PC-3 (cell line): ENCODE measurements at regions not wholly inside any gene's neighbourhood (a gene's known extent, or its start where the extent isn't known, plus 50 kb on each side); places are given as distances from the start of the nearest gene placed in this dataset.

Experiments
- ATAC-seq: fragments of 200-7000 bp; cut with Tn5 transposase; 2 replicates; pipeline ENCODE4 v1.9.1; 2020; ENCODE audit warnings: mild to moderate bottlenecking, moderate library complexity
- BruUV-seq: library from RNA; stranded (reverse); fragments of 400-500 nt; replicated peaks from 2 replicates; lab custom pipeline; 2021; lab: Mats Ljungman, UMichigan
- CTCF ChIA-PET: fragments of 300-600 bp; sonication (Branson Sonifier 250); formaldehyde crosslinking; loops from one replicate; lab custom pipeline; 2022; ENCODE audit warnings: antibody characterized with exemption; lab: Charles Lee
- POLR2A ChIA-PET: fragments of 300-600 bp; sonication (Branson Sonifier 250); formaldehyde crosslinking; loops from one replicate; lab custom pipeline; 2022; ENCODE audit warnings: antibody characterized with exemption; ENCODE audit not compliant: unreplicated experiment; lab: Charles Lee
- DNase-seq: peaks from one replicate; pipeline ENCODE4 v3.0.0-alpha.2; 2015
- H2AFZ ChIP-seq: fragments of 300-600 bp; sonication (generic); 2 replicates; pipeline ENCODE4 v1.6.0; 2016; ENCODE audit warnings: antibody characterized with exemption, low read length
- H3F3A ChIP-seq: fragments of 300-600 bp; sonication (generic); one replicate; pipeline ENCODE4 v1.6.0; 2017; ENCODE audit warnings: antibody characterized with exemption, low read length, control low read depth, mild to moderate bottlenecking; ENCODE audit not compliant: unreplicated experiment
- H3K27ac ChIP-seq: fragments of 300-600 bp; sonication (generic); 2 replicates; pipeline ENCODE4 v1.5.1; 2016; ENCODE audit warnings: mild to moderate bottlenecking, low read length
- H3K27me3 ChIP-seq: fragments of 300-600 bp; sonication (generic); 2 replicates; pipeline ENCODE4 v1.6.1; 2016; ENCODE audit warnings: low read length, mixed read lengths
- H3K36me3 ChIP-seq: fragments of 300-600 bp; sonication (generic); 2 replicates; pipeline ENCODE4 v1.6.1; 2016; ENCODE audit warnings: low read depth, mixed run types, low read length, mixed read lengths
- H3K4me1 ChIP-seq: fragments of 300-600 bp; sonication (generic); 2 replicates; pipeline ENCODE4 v1.5.1; 2016; ENCODE audit warnings: low read length; ENCODE audit not compliant: insufficient read depth
- H3K4me2 ChIP-seq: fragments of 300-600 bp; sonication (generic); 2 replicates; pipeline ENCODE4 v1.6.0; 2016; ENCODE audit warnings: low read length
- H3K4me3 ChIP-seq: fragments of 300-600 bp; sonication (generic); 2 replicates; pipeline ENCODE4 v1.5.1; 2016; ENCODE audit warnings: mild to moderate bottlenecking, low read length, mixed read lengths
- H3K79me2 ChIP-seq: fragments of 300-600 bp; sonication (generic); 2 replicates; pipeline ENCODE4 v1.6.1; 2017; ENCODE audit warnings: low read length, mixed read lengths
- H3K9ac ChIP-seq: fragments of 300-600 bp; sonication (generic); 2 replicates; pipeline ENCODE4 v1.6.0; 2016; ENCODE audit warnings: mild to moderate bottlenecking, low read length
- H3K9me2 ChIP-seq: fragments of 300-600 bp; sonication (generic); replicated peaks from 2 replicates; pipeline ENCODE4 v1.6.1; 2016; ENCODE audit warnings: mixed run types, low read length, mixed read lengths
- H3K9me3 ChIP-seq: fragments of 300-600 bp; sonication (generic); 2 replicates; pipeline ENCODE4 v1.6.1; 2016; ENCODE audit warnings: low read length, mixed read lengths
- H4K20me1 ChIP-seq: fragments of 300-600 bp; sonication (generic); 2 replicates; pipeline ENCODE4 v1.6.1; 2016; ENCODE audit warnings: low read length, mixed read lengths
- CTCF ChIP-seq: fragments of 300-600 bp; sonication (generic); conservative IDR thresholded peaks from 2 replicates; pipeline ENCODE4 v1.5.1; 2017; ENCODE audit warnings: antibody characterized with exemption, low read depth, mild to moderate bottlenecking, low read length
- EZH2 ChIP-seq: fragments of 300-600 bp; sonication (generic); IDR thresholded peaks from one replicate; pipeline ENCODE4 v1.6.1; 2017; ENCODE audit warnings: antibody characterized with exemption, mild to moderate bottlenecking, low read length; ENCODE audit not compliant: unreplicated experiment
- EZH2phosphoT487 ChIP-seq: fragments of 300-600 bp; sonication (generic); IDR thresholded peaks from 2 replicates; pipeline ENCODE4 v1.6.1; 2018; ENCODE audit warnings: mild to moderate bottlenecking, antibody characterized with exemption, low read length, borderline replicate concordance
- intact Hi-C: fragments of 100-400 bp; cut with micrococcal nuclease; formaldehyde crosslinking; loops from 2 replicates; pipeline ENCODE4 v1.9.0; 2023

GRCh38 chr11:123284454-123284853 is 89.4 kb upstream of the CLMP start:
- Histone ChIP-seq H3K4me2 (no peak overlapping the region), H4K20me1 (no peaks in the 10 kb centered on the region), H3K36me3 (no peaks in the 10 kb centered on the region), H3K4me1 (no peaks in the 10 kb centered on the region), H3K27ac (no peak overlapping the region), H3K27me3 (peaks cover 34% of the 10 kb centered on the region), H3K9ac (no peak overlapping the region), H2AFZ (no peak overlapping the region), H3K4me3 (no peak overlapping the region), H3K9me2 (no peaks in the 10 kb centered on the region), H3F3A (no peaks in the 10 kb centered on the region), H3K79me2 (no peaks in the 10 kb centered on the region), H3K9me3 (no peaks in the 10 kb centered on the region)
- no peak for ATAC-seq
- no TSS peak for BruUV-seq
- TF ChIP-seq EZH2: no peak
- no peak for TF ChIP-seq CTCF
- no peak for TF ChIP-seq EZH2phosphoT487
- POLR2A ChIA-PET: interaction anchor here (0.6 to 0.7 kb wide), 3 partner anchors 11 to 984 kb away, joined by 5 to 41 read pairs (median 8); no protein-coding TSS in a partner anchor
- CTCF ChIA-PET: no interaction called here
- intact Hi-C loops: no loop called here
- no peak for DNase-seq

DNA sequence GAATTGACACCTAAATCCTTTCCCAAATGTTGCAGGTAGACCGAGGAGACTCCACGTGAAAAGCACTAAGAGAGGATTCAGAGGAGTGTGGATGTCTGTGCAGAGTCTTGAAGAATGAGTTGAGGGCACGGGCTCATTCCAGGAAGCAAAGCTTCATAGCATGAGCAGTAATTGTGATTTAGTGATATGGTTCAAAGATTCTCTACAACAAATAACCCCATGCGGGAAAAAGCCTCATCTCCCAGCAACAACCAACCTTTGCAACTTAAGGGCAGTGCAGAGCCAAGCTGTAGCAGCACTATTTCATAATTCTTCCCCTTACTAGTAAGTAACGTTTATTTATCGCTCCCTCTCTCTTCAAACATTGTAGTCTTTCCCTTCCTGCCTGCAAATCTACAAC is 87.5 kb upstream of the CLMP start:
- H3K27me3 ChIP-seq: peaks cover 34% of the 10 kb centered on the region
- no peaks in the 10 kb centered on the region for H3K36me3 ChIP-seq
- intact Hi-C loops: no loop called here
- ATAC-seq (no peak), DNase-seq (no peak)
- H3K4me2 ChIP-seq: no peak overlapping the region
- H2AFZ ChIP-seq: no peak overlapping the region
- H4K20me1 ChIP-seq: no peaks in the 10 kb centered on the region
- H3K27ac ChIP-seq: no peak overlapping the region
- BruUV-seq: no TSS peak
- CTCF ChIA-PET: no interaction called here
- TF ChIP-seq EZH2 (no peak), EZH2phosphoT487 (no peak), CTCF (no peak)
- H3K9ac ChIP-seq: no peak overlapping the region
- no peaks in the 10 kb centered on the region for H3K79me2 ChIP-seq
- H3K9me2 ChIP-seq: no peaks in the 10 kb centered on the region
- no peak overlapping the region for H3K4me3 ChIP-seq
- POLR2A ChIA-PET: no interaction called here
- no peaks in the 10 kb centered on the region for H3F3A ChIP-seq
- H3K9me3 ChIP-seq: no peaks in the 10 kb centered on the region
- H3K4me1 ChIP-seq: no peaks in the 10 kb centered on the region

DNA sequence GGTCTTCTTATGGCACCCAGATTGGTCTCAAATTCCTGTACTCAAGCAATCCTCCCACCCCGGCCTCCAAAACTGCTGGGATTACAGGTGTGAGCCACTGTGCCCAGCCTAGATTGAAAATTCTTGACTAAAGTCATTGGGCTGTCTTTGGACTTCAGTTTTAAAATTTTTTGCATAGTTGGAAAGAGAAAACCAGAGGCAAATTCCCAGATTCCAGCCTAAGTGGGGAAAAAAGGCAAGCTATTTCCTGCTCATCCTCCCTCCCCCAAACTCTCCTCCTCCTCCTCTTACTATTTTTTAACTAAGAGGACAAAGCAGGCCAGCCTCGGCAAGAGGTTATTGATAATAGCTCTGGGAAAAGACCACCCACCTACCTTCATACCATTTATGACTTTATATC is 78.6 kb upstream of the CLMP start:
- Histone ChIP-seq H3K4me3 (no peak overlapping the region), H3K9me2 (no peaks in the 10 kb centered on the region), H3F3A (no peaks in the 10 kb centered on the region), H3K27ac (no peak overlapping the region), H4K20me1 (no peaks in the 10 kb centered on the region), H3K36me3 (no peaks in the 10 kb centered on the region), H3K4me1 (peaks cover 10% of the 10 kb centered on the region; the same call in 1 of the 2 replicates), H3K9me3 (no peaks in the 10 kb centered on the region), H3K4me2 (no peak overlapping the region), H3K79me2 (no peaks in the 10 kb centered on the region), H2AFZ (no peak overlapping the region), H3K9ac (no peak overlapping the region), H3K27me3 (no peaks in the 10 kb centered on the region)
- CTCF ChIA-PET: interaction anchor here (2.1 kb wide), 1 partner anchor 12 kb away, joined by 9 read pairs; no protein-coding TSS in a partner anchor
- no TSS peak for BruUV-seq
- ATAC-seq (no peak), DNase-seq (no peak)
- POLR2A ChIA-PET: no interaction called here
- intact Hi-C loops: no loop called here
- TF ChIP-seq EZH2phosphoT487 (no peak), CTCF (no peak), EZH2 (no peak)
